GM23248 (cell line): ENCODE measurements at regions not wholly inside any gene's neighbourhood (a gene's known extent, or its start where the extent isn't known, plus 50 kb on each side); places are given as distances from the start of the nearest gene placed in this dataset.

Experiments
- EZH2 ChIP-seq: fragments of 200-600 bp; sonication (generic); IDR thresholded peaks from 2 replicates; pipeline ENCODE4 v1.6.1; 2018; ENCODE audit warnings: antibody characterized with exemption, mild to moderate bottlenecking; ENCODE audit not compliant: insufficient read depth, poor library complexity, severe bottlenecking
- EZH2phosphoT487 ChIP-seq: fragments of 200-600 bp; sonication (generic); IDR thresholded peaks from 2 replicates; pipeline ENCODE4 v1.6.1; 2018; ENCODE audit warnings: antibody characterized with exemption, moderate library complexity, mild to moderate bottlenecking, low read depth; ENCODE audit not compliant: insufficient read depth

- TF ChIP-seq EZH2 (no peak), EZH2phosphoT487 (no peak)
Observed at GRCh38 chr4:178056996-178057395, 614.8 kb upstream of the AGA start.
